AG09309 (cell line): ENCODE measurements at regions not wholly inside any gene's neighbourhood (a gene's known extent, or its start where the extent isn't known, plus 50 kb on each side); places are given as distances from the start of the nearest gene placed in this dataset.

Source experiments
- DNase-seq: peaks from one replicate; pipeline ENCODE4 v3.0.0-alpha.2; 2010; ENCODE audit warnings: low read depth
- H3K4me3 ChIP-seq: 2 replicates; pipeline ENCODE4 v1.5.1; 2011; ENCODE audit warnings: mild to moderate bottlenecking, low read depth, low read length, moderate library complexity; ENCODE audit not compliant: control insufficient read depth
- CTCF ChIP-seq: IDR thresholded peaks from 2 replicates; pipeline ENCODE4 v1.5.1; 2011; ENCODE audit warnings: mild to moderate bottlenecking, low read depth, low read length, inconsistent platforms; ENCODE audit not compliant: insufficient read depth, control insufficient read depth; ENCODE audit errors: missing control alignments

DNA sequence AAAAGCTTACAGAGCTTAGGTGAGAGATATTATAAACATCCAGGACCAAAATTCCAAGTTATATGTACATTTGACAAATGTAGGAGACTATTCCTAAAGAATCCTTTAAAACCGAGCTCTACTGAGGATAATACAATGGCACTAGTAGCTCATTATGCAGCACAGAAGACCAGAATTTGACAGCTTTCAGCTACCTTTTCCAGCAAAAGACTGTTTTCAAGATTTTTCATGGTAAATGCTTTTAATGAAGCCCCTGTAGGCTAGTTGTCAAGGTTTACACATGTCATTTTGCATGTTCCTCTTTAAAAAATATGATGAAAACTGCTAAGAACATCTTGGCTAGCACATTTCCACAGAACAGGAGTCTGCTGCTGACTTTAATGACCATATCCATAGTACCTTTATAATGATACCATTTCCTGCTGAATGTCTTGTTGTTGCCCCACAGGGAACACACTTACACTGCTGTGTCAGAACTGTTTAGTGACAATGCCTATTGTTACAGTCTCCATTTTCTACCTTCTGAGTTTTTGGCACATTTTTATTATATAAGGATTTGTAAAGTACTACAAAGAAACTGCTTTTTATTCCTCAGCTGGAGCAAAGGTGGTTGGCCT lies 1382.3 kb downstream of the RAPGEF2 start:
- H3K4me3 ChIP-seq: no peak overlapping the region
- no peak for TF ChIP-seq CTCF
- no peak for DNase-seq

DNA sequence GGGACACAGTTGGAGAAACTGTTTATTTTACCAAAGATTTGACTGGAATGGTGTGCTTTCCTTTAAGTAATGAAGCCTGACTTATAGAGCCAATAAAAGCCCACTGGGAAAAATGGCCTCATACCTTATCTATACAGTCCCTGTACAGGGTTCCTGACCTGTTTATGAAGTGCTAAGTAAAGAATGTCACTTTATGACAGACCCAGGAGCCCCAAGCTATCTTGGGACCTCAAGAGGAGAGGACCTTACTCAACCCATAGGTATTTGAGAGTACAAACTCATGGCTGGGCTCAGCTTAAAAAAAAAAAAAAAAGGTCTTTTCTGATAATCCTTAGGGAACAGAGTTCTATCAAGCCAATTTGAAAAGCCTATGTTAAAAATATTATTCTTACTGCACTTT lies 1389.3 kb downstream of the RAPGEF2 start:
- TF ChIP-seq CTCF: no peak
- H3K4me3 ChIP-seq: no peak overlapping the region
- DNase-seq: no peak

GRCh38 chr4:160493206-160493605 lies 1390.3 kb downstream of the RAPGEF2 start:
- no peak for DNase-seq

GRCh38 chr4:160495356-160495755 lies 1392.5 kb downstream of the RAPGEF2 start:
- no peak for TF ChIP-seq CTCF
- H3K4me3 ChIP-seq: no peak overlapping the region
- no peak for DNase-seq

More at GRCh38 chr4:160493206-160493605, 1390.3 kb downstream of the RAPGEF2 start:
- H3K4me3 ChIP-seq: no peak overlapping the region
- no peak for TF ChIP-seq CTCF

- no peak overlapping the region for H3K4me3 ChIP-seq
- no peak for TF ChIP-seq CTCF
- DNase-seq: no peak
Observed at GRCh38 chr4:160498211-160498610, 1395.3 kb downstream of the RAPGEF2 start.

DNA sequence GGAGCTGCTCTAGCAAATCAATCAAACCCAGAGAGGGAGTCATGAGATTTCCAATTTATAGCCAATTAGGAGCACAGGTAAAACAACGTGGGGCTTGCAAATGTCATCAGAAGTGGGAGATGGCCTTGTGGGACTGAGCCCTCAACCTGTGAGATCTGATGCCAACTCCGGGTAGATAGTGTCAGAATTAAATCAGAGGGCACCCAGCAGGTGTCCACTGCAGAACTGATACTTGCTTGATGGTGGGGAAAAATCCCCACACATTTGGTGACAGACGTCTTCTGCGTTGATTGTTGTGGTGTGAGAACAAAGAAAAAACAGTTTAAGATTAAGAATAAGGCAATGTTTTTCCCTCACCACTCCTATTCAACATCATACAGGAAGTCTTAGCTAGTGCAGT lies 1402.8 kb downstream of the RAPGEF2 start:
- no peak overlapping the region for H3K4me3 ChIP-seq
- TF ChIP-seq CTCF: no peak

DNA sequence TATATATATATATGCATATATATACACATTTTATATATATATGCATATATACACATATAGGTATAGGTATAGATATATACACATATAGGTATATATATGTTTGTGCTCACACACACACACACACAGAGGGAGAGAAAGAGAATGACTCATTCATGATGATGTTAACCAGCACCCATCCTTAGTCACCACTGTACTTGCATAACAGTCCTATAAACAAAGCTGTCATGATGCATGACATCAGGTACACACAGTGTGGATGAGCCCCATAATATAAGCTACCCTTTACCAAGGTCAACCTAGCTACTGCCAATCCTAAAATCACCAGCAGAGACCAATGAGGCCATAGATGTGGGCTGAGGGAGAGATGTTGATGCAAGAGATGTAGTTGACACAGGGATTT lies 1408.0 kb downstream of the RAPGEF2 start:
- no peak for DNase-seq
- no peak for TF ChIP-seq CTCF
- no peak overlapping the region for H3K4me3 ChIP-seq

More for the DNA sequence above, 1402.8 kb downstream of the RAPGEF2 start:
- no peak for DNase-seq
